ENCODE measurements at regions not wholly inside any gene's neighbourhood (a gene's known extent, or its start where the extent isn't known, plus 50 kb on each side); places are given as distances from the start of the nearest gene placed in this dataset.

GRCh38 chr21:35449846-35450245 is 400.7 kb upstream of the RUNX1 start:
- TF ChIP-seq CTCF (IDR thresholded peaks at IDR 0.05) = no peak
- no peak for TF ChIP-seq POLR2A (IDR thresholded peaks at IDR 0.05)

Data from heart left ventricle (tissue), 13 donors.